ENCODE measurements at regions not wholly inside any gene's neighbourhood (a gene's known extent, or its start where the extent isn't known, plus 50 kb on each side); places are given as distances from the start of the nearest gene placed in this dataset.

GRCh38 chr13:84672616-84673015 is 790.3 kb upstream of the SLITRK1 start:
- TF ChIP-seq CTCF (conservative IDR thresholded peaks at IDR 0.05; ENCODE audit: low read depth in 2 of 2) (no peak), POLR2AphosphoS5 (IDR thresholded peaks at IDR 0.05; ENCODE audit: low read depth) (no peak), EZH2 (IDR thresholded peaks at IDR 0.05; ENCODE audit: low read depth, unreplicated experiment) (no peak), NANOG (IDR thresholded peaks at IDR 0.05; ENCODE audit: borderline replicate concordance) (no peak), CREB1 (CRISPR knock-in tag; IDR thresholded peaks at IDR 0.05; ENCODE audit: low read depth) (no peak), ZNF331 (CRISPR knock-in tag; IDR thresholded peaks at IDR 0.05; ENCODE audit: low read depth) (no peak)
- TF ChIP-seq, protein P1, sequence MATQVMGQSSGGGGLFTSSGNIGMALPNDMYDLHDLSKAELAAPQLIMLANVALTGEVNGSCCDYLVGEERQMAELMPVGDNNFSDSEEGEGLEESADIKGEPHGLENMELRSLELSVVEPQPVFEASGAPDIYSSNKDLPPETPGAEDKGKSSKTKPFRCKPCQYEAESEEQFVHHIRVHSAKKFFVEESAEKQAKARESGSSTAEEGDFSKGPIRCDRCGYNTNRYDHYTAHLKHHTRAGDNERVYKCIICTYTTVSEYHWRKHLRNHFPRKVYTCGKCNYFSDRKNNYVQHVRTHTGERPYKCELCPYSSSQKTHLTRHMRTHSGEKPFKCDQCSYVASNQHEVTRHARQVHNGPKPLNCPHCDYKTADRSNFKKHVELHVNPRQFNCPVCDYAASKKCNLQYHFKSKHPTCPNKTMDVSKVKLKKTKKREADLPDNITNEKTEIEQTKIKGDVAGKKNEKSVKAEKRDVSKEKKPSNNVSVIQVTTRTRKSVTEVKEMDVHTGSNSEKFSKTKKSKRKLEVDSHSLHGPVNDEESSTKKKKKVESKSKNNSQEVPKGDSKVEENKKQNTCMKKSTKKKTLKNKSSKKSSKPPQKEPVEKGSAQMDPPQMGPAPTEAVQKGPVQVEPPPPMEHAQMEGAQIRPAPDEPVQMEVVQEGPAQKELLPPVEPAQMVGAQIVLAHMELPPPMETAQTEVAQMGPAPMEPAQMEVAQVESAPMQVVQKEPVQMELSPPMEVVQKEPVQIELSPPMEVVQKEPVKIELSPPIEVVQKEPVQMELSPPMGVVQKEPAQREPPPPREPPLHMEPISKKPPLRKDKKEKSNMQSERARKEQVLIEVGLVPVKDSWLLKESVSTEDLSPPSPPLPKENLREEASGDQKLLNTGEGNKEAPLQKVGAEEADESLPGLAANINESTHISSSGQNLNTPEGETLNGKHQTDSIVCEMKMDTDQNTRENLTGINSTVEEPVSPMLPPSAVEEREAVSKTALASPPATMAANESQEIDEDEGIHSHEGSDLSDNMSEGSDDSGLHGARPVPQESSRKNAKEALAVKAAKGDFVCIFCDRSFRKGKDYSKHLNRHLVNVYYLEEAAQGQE (IDR thresholded peaks at IDR 0.05; ENCODE audit: unreplicated experiment): no peak
